A673 (cell line): ENCODE measurements at regions not wholly inside any gene's neighbourhood (a gene's known extent, or its start where the extent isn't known, plus 50 kb on each side); places are given as distances from the start of the nearest gene placed in this dataset.

Experiments used
- EZH2 ChIP-seq: fragments of 200-600 bp; sonication (generic); IDR thresholded peaks from 2 replicates; pipeline ENCODE4 v1.6.1; 2017; ENCODE audit warnings: borderline replicate concordance, low read depth, mild to moderate bottlenecking, mixed read lengths, antibody characterized with exemption, low read length; ENCODE audit not compliant: poor library complexity, severe bottlenecking
- TF ChIP-seq, protein P1 (sequence below): fragments of 300-800, 200-600 bp; sonication (generic); conservative IDR thresholded peaks from 2 replicates; pipeline ENCODE4 v1.5.1; 2017; ENCODE audit warnings: low read depth, mild to moderate bottlenecking, antibody characterized with exemption, low read length, moderate library complexity, mixed read lengths

DNA sequence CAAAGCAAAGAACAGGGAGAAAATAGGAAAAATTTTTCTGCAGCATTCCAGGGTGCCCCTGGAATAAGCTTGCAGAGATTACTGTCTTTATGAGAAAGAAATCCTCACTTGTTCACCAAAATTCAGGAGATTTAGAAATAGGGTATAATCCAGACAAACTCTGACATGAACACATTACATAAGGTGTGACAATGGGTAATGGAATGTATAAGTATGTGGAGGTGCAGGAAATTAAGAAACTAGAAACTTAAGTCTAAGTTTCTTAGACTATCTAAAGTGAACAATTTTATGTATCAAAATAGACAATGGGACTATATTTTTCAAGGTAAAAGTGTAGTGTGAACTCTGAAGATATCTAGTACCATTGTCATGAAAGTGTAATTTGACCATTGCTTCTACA, 140.0 kb upstream of the KITLG start:
- no peak for TF ChIP-seq EZH2
- TF ChIP-seq, protein P1, sequence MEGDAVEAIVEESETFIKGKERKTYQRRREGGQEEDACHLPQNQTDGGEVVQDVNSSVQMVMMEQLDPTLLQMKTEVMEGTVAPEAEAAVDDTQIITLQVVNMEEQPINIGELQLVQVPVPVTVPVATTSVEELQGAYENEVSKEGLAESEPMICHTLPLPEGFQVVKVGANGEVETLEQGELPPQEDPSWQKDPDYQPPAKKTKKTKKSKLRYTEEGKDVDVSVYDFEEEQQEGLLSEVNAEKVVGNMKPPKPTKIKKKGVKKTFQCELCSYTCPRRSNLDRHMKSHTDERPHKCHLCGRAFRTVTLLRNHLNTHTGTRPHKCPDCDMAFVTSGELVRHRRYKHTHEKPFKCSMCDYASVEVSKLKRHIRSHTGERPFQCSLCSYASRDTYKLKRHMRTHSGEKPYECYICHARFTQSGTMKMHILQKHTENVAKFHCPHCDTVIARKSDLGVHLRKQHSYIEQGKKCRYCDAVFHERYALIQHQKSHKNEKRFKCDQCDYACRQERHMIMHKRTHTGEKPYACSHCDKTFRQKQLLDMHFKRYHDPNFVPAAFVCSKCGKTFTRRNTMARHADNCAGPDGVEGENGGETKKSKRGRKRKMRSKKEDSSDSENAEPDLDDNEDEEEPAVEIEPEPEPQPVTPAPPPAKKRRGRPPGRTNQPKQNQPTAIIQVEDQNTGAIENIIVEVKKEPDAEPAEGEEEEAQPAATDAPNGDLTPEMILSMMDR = no peak
